KMS-11 (cell line): ENCODE measurements at regions not wholly inside any gene's neighbourhood (a gene's known extent, or its start where the extent isn't known, plus 50 kb on each side); places are given as distances from the start of the nearest gene placed in this dataset.
"Not testable (repeated sequence)": the region's sequence is repeated elsewhere in the genome, so short reads cannot be mapped to it uniquely, and the experiment has no call there.

ENCODE experiments used
- H2AFZ ChIP-seq: fragments of 200-600 bp; sonication (generic); 2 replicates; pipeline ENCODE4 v1.6.1; 2016; ENCODE audit warnings: antibody characterized with exemption, mixed run types, low read depth
- H3K27ac ChIP-seq: fragments of 200-600 bp; sonication (generic); 2 replicates; pipeline ENCODE4 v1.6.1; 2016; ENCODE audit warnings: mild to moderate bottlenecking, mixed run types
- H3K27me3 ChIP-seq: fragments of 200-600 bp; sonication (generic); 2 replicates; pipeline ENCODE4 v1.6.1; 2017; ENCODE audit warnings: mild to moderate bottlenecking, low read depth, mixed run types, moderate library complexity; ENCODE audit not compliant: insufficient read depth
- H3K36me3 ChIP-seq: fragments of 200-600 bp; sonication (generic); 2 replicates; pipeline ENCODE4 v1.6.1; 2017; ENCODE audit warnings: mild to moderate bottlenecking, mixed run types; ENCODE audit not compliant: insufficient read depth
- H3K4me1 ChIP-seq: fragments of 200-600 bp; sonication (generic); 2 replicates; pipeline ENCODE4 v1.6.1; 2016; ENCODE audit warnings: mild to moderate bottlenecking, low read depth, mixed run types; ENCODE audit not compliant: poor library complexity, severe bottlenecking
- H3K4me2 ChIP-seq: fragments of 200-600 bp; sonication (generic); 2 replicates; pipeline ENCODE4 v1.7.0; 2016; ENCODE audit warnings: mild to moderate bottlenecking, mixed run types
- H3K4me3 ChIP-seq: fragments of 200-600 bp; sonication (generic); IDR thresholded peaks from 2 replicates; pipeline ENCODE4 v1.6.1; 2017; ENCODE audit warnings: low read depth, low read length, mixed read lengths; ENCODE audit not compliant: insufficient read depth
- H3K79me2 ChIP-seq: fragments of 200-600 bp; sonication (generic); 2 replicates; pipeline ENCODE4 v1.6.1; 2016; ENCODE audit warnings: low read depth, mixed run types; ENCODE audit not compliant: insufficient read depth
- H3K9ac ChIP-seq: fragments of 200-600 bp; sonication (generic); 2 replicates; pipeline ENCODE4 v1.6.1; 2016; ENCODE audit warnings: mild to moderate bottlenecking, mixed run types
- H4K20me1 ChIP-seq: fragments of 200-600 bp; sonication (generic); 2 replicates; pipeline ENCODE4 v1.6.1; 2016; ENCODE audit warnings: mild to moderate bottlenecking, mixed run types; ENCODE audit not compliant: insufficient read depth
- CTCF ChIP-seq: fragments of 200-600 bp; sonication (generic); conservative IDR thresholded peaks from 2 replicates; pipeline ENCODE4 v1.6.1; 2017; ENCODE audit warnings: low read depth, mild to moderate bottlenecking, antibody characterized with exemption, low read length, moderate library complexity, mixed read lengths

DNA sequence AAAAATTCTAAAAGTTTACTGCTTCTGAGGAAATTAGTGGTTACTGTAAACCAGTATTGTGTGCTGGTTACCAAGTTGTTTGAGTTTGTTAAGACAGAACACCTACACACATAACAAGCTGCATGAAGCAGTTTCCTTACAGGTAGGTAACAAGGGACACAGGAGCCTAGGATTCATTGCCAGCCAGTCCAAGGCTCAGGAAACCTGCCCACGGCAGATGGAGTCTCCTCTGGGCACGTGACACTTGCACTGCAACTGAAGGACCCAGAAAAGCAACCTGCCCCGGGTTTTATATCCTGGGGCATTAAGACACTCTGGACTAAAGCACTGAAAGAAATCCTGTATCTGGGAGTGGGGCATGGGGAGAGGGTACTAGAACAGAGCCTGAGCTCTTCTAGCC lies 639.3 kb downstream of the ADCYAP1 start:
- no peak for TF ChIP-seq CTCF
- no peaks in the 10 kb centered on the region for H3K4me1 ChIP-seq
- H2AFZ ChIP-seq, result no peak overlapping the region

DNA sequence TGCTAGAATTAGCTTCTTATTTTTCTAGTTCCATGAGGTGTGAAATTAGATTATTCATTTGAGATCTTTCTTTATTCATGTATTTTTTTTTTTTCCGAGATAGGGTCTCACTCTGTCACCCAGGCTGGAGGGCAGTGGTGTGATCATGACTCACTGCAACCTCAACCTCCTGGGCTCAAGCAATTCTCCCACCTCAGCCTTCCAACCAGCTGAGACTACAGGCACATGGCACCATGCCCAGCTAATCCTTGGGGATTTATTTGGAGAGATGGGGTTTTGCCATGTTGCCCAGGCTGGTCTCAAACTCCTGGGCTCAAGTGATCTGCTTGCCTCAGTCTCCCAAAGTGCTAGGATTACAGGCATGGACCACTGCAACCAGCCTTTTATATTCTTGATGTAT lies 653.0 kb downstream of the ADCYAP1 start:
- H4K20me1 ChIP-seq, H3K36me3 ChIP-seq, H3K4me2 ChIP-seq, H3K27me3 ChIP-seq, H3K79me2 ChIP-seq, H3K4me1 ChIP-seq, H3K4me3 ChIP-seq, H2AFZ ChIP-seq, H3K27ac ChIP-seq, H3K9ac ChIP-seq: not testable (repeated sequence)

More for the DNA sequence above, 639.3 kb downstream of the ADCYAP1 start:
- no peaks in the 10 kb centered on the region for H4K20me1 ChIP-seq
- no peaks in the 10 kb centered on the region for H3K79me2 ChIP-seq
- no peak overlapping the region for H3K27ac ChIP-seq
- no peak overlapping the region for H3K4me2 ChIP-seq
- H3K36me3 ChIP-seq, result no peaks in the 10 kb centered on the region
- no peak overlapping the region for H3K4me3 ChIP-seq
- H3K9ac ChIP-seq, result no peak overlapping the region
- H3K27me3 ChIP-seq, result no peaks in the 10 kb centered on the region

- no peak overlapping the region for H3K27ac ChIP-seq
- no peak overlapping the region for H3K9ac ChIP-seq
- H3K36me3 ChIP-seq, result no peaks in the 10 kb centered on the region
- H3K4me1 ChIP-seq, result no peaks in the 10 kb centered on the region
- H3K27me3 ChIP-seq, result no peaks in the 10 kb centered on the region
- H2AFZ ChIP-seq, result no peak overlapping the region
- TF ChIP-seq CTCF, result no peak
- no peak overlapping the region for H3K4me2 ChIP-seq
- H3K79me2 ChIP-seq, result no peaks in the 10 kb centered on the region
- no peak overlapping the region for H3K4me3 ChIP-seq
- no peaks in the 10 kb centered on the region for H4K20me1 ChIP-seq
Measured at GRCh38 chr18:1559563-1559962, 654.9 kb downstream of the ADCYAP1 start.

DNA sequence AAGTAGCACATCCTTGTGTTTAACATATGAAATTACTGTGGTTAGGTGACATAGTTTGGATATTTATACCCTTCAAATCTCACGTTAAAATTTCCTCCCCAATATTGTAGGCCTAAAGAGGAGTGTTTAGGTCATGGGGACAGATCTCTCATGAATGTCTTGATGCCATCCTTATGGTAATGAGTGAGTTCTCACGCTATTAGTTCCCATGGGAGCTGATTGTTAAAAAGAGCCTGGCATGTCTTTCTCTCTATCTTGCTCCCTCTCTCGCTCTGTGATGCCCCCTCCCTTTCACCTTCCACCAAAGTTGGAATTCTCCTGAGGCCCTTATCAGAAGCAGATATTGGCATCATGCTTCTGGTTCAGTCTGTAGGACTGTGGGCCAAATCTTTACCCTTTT lies 660.1 kb downstream of the ADCYAP1 start:
- Histone ChIP-seq H3K27ac (no peak overlapping the region), H3K4me2 (no peak overlapping the region), H3K79me2 (no peaks in the 10 kb centered on the region), H3K4me1 (no peaks in the 10 kb centered on the region), H3K36me3 (no peaks in the 10 kb centered on the region), H3K27me3 (no peaks in the 10 kb centered on the region), H3K4me3 (no peak overlapping the region), H4K20me1 (no peaks in the 10 kb centered on the region), H3K9ac (no peak overlapping the region), H2AFZ (no peak overlapping the region)
- no peak for TF ChIP-seq CTCF

DNA sequence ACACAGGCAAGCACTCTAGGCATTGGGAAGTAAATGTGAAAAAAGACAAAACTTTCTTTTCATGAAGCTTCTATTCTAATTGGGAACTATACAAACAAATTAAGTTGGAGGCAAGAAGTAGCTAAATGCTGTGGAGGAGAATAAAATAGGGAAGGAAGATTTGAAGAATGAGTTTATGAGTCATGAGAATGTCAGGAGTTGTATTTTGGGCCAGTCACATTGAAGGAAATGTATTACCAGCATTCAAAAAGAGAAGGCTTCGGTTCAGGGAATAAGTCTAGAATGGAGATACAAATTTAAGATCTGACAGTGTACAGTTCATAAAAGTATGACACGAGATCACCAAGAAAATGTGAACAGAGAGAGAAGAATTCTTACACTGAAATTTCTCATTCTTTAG lies 666.5 kb downstream of the ADCYAP1 start:
- H3K4me1 ChIP-seq, result no peaks in the 10 kb centered on the region
- no peak overlapping the region for H3K27ac ChIP-seq
- no peaks in the 10 kb centered on the region for H3K36me3 ChIP-seq
- H4K20me1 ChIP-seq, result no peaks in the 10 kb centered on the region
- H3K4me3 ChIP-seq, result no peak overlapping the region
- no peak overlapping the region for H3K9ac ChIP-seq
- H3K79me2 ChIP-seq, result no peaks in the 10 kb centered on the region
- no peak overlapping the region for H3K4me2 ChIP-seq
- H2AFZ ChIP-seq, result no peak overlapping the region
- no peaks in the 10 kb centered on the region for H3K27me3 ChIP-seq
- TF ChIP-seq CTCF, result no peak
